SU-DHL-6 (cell line): ENCODE measurements at regions not wholly inside any gene's neighbourhood (a gene's known extent, or its start where the extent isn't known, plus 50 kb on each side); places are given as distances from the start of the nearest gene placed in this dataset.

ENCODE experiments used
- H2AFZ ChIP-seq: fragments of 200-600 bp; sonication (generic); 2 replicates; pipeline ENCODE4 v1.6.1; 2014; ENCODE audit warnings: low read depth, mild to moderate bottlenecking, moderate library complexity, mixed read lengths, antibody characterized with exemption, low read length; ENCODE audit not compliant: severe bottlenecking
- H3F3A ChIP-seq: fragments of 200-600 bp; shearing (Covaris generic); 2 replicates; pipeline ENCODE4 v1.6.0; 2016; ENCODE audit warnings: antibody characterized with exemption, mild to moderate bottlenecking; ENCODE audit not compliant: insufficient read depth
- H3K27ac ChIP-seq: fragments of 200-600 bp; sonication (generic); 2 replicates; pipeline ENCODE4 v1.5.1; 2016; ENCODE audit warnings: low read depth, mild to moderate bottlenecking, low read length, moderate library complexity, mixed read lengths
- H3K27me3 ChIP-seq: fragments of 200-600 bp; sonication (generic), shearing (Covaris generic); 2 replicates; pipeline ENCODE4 v1.6.0; 2014; ENCODE audit warnings: mild to moderate bottlenecking, low read length
- H3K36me3 ChIP-seq: fragments of 200-600 bp; sonication (generic); 2 replicates; pipeline ENCODE4 v1.6.1; 2014; ENCODE audit warnings: mild to moderate bottlenecking, low read length, mixed read lengths
- H3K4me2 ChIP-seq: fragments of 300-600, 200-600 bp; shearing (Covaris generic), sonication (generic); 2 replicates; pipeline ENCODE4 v1.6.0; 2014; ENCODE audit warnings: low read length, low read depth, mild to moderate bottlenecking; ENCODE audit not compliant: poor library complexity, severe bottlenecking
- H3K4me3 ChIP-seq: fragments of 200-600 bp; sonication (generic); 2 replicates; pipeline ENCODE4 v1.5.1; 2014; ENCODE audit warnings: antibody characterized with exemption, low read length, mild to moderate bottlenecking, mixed read lengths; ENCODE audit not compliant: insufficient read depth, poor library complexity, severe bottlenecking
- H3K79me2 ChIP-seq: fragments of 200-600 bp; sonication (generic); 2 replicates; pipeline ENCODE4 v1.6.1; 2014; ENCODE audit warnings: mild to moderate bottlenecking, low read length, moderate library complexity; ENCODE audit not compliant: insufficient read depth
- H3K9ac ChIP-seq: fragments of 200-600 bp; sonication (generic); 2 replicates; pipeline ENCODE4 v1.7.0; 2014; ENCODE audit warnings: mild to moderate bottlenecking, low read length
- H3K9me2 ChIP-seq: fragments of 200-600 bp; sonication (generic); replicated peaks from 2 replicates; pipeline ENCODE4 v1.6.1; 2014; ENCODE audit warnings: low read length; ENCODE audit not compliant: insufficient read depth
- H3K9me3 ChIP-seq: fragments of 200-600 bp; sonication (generic); 2 replicates; pipeline ENCODE4 v1.6.1; 2014; ENCODE audit warnings: low read length, mixed read lengths; ENCODE audit not compliant: insufficient read depth
- H4K20me1 ChIP-seq: fragments of 200-600 bp; sonication (generic); 2 replicates; pipeline ENCODE4 v1.6.1; 2014; ENCODE audit warnings: low read depth, mild to moderate bottlenecking, antibody characterized with exemption, low read length, moderate library complexity, mixed read lengths
- EZH2phosphoT487 ChIP-seq: fragments of 200-600 bp; sonication (generic), shearing (Covaris generic); conservative IDR thresholded peaks from 2 replicates; pipeline ENCODE4 v1.6.1; 2018; ENCODE audit warnings: mild to moderate bottlenecking, antibody characterized with exemption, low read length, moderate library complexity, mixed read lengths
- TF ChIP-seq, protein P1 (sequence below): fragments of 200-600 bp; sonication (generic); IDR thresholded peaks from one replicate; pipeline ENCODE4 v1.5.1; 2017; ENCODE audit warnings: antibody characterized with exemption, mild to moderate bottlenecking, low read length, moderate library complexity; ENCODE audit not compliant: insufficient read depth, poor library complexity, severe bottlenecking

GRCh38 chr11:19306179-19306944, 65.6 kb upstream of the E2F8 start:
- Histone ChIP-seq H3K9ac (no peak overlapping the region), H3F3A (no peaks in the 10 kb centered on the region), H3K4me2 (no peak overlapping the region), H3K27ac (no peak overlapping the region), H3K4me3 (no peak overlapping the region), H3K9me2 (no peaks in the 10 kb centered on the region), H4K20me1 (no peaks in the 10 kb centered on the region), H3K27me3 (no peaks in the 10 kb centered on the region), H3K36me3 (no peaks in the 10 kb centered on the region), H3K79me2 (no peaks in the 10 kb centered on the region), H3K9me3 (no peaks in the 10 kb centered on the region), H2AFZ (no peak overlapping the region)
- TF ChIP-seq, protein P1, sequence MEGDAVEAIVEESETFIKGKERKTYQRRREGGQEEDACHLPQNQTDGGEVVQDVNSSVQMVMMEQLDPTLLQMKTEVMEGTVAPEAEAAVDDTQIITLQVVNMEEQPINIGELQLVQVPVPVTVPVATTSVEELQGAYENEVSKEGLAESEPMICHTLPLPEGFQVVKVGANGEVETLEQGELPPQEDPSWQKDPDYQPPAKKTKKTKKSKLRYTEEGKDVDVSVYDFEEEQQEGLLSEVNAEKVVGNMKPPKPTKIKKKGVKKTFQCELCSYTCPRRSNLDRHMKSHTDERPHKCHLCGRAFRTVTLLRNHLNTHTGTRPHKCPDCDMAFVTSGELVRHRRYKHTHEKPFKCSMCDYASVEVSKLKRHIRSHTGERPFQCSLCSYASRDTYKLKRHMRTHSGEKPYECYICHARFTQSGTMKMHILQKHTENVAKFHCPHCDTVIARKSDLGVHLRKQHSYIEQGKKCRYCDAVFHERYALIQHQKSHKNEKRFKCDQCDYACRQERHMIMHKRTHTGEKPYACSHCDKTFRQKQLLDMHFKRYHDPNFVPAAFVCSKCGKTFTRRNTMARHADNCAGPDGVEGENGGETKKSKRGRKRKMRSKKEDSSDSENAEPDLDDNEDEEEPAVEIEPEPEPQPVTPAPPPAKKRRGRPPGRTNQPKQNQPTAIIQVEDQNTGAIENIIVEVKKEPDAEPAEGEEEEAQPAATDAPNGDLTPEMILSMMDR = no peak
- TF ChIP-seq EZH2phosphoT487 = no peak

DNA sequence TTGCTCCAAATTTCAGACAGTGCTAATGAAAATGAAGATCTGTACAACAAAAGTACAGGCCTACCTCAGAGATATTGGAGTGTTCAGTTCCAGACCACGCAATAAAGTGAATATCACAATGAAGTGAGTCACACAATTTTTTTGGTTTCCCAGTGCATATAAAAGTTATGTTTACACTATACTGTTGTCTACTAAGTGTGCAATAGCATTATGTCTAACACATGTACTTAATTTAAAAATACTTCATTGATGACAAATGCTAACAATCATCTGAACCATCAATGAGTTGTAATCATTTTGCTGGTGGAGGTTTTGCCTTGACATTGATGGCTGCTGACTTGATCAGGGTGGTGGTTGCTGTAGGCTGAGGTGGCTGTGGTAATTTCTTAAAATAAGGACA, 60.6 kb upstream of the E2F8 start:
- H3K27ac ChIP-seq = no peak overlapping the region
- H3K36me3 ChIP-seq = no peaks in the 10 kb centered on the region
- no peaks in the 10 kb centered on the region for H3K9me3 ChIP-seq
- no peaks in the 10 kb centered on the region for H3F3A ChIP-seq
- no peaks in the 10 kb centered on the region for H3K9me2 ChIP-seq
- no peak overlapping the region for H3K4me2 ChIP-seq
- TF ChIP-seq EZH2phosphoT487 = no peak
- TF ChIP-seq, protein P1 = no peak
- no peaks in the 10 kb centered on the region for H3K27me3 ChIP-seq
- no peaks in the 10 kb centered on the region for H4K20me1 ChIP-seq
- H3K79me2 ChIP-seq = no peaks in the 10 kb centered on the region
- no peak overlapping the region for H3K9ac ChIP-seq
- H3K4me3 ChIP-seq = no peak overlapping the region
- no peak overlapping the region for H2AFZ ChIP-seq

DNA sequence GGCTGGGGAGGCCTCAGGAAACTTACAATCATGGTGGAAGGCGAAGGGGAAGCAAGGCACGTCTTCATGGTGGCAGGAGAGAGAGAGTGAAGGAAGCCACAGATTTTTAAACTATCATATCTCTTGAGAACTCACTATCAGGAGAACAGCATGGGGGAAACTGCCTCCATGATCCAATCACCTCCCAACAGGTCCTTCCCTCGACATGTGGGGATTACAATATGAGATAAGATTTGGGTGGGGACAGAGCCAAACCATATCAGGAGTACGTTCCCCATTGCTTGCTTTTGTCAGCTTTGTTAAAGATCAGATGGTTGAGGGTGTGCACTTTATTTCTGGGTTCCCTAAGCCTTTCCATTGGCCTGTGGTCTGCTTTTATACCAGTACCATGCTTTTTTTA, 53.7 kb upstream of the E2F8 start:
- Histone ChIP-seq H3F3A (no peaks in the 10 kb centered on the region), H3K9ac (no peak overlapping the region), H3K27ac (no peak overlapping the region), H3K79me2 (no peaks in the 10 kb centered on the region), H3K4me3 (no peak overlapping the region), H3K36me3 (no peaks in the 10 kb centered on the region), H3K9me3 (no peaks in the 10 kb centered on the region), H3K27me3 (no peaks in the 10 kb centered on the region), H2AFZ (no peak overlapping the region), H3K4me2 (no peak overlapping the region), H3K9me2 (no peaks in the 10 kb centered on the region), H4K20me1 (no peaks in the 10 kb centered on the region)
- no peak for TF ChIP-seq EZH2phosphoT487
- TF ChIP-seq, protein P1 = no peak
